ENCODE measurements at regions not wholly inside any gene's neighbourhood (a gene's known extent, or its start where the extent isn't known, plus 50 kb on each side); places are given as distances from the start of the nearest gene placed in this dataset.

DNA sequence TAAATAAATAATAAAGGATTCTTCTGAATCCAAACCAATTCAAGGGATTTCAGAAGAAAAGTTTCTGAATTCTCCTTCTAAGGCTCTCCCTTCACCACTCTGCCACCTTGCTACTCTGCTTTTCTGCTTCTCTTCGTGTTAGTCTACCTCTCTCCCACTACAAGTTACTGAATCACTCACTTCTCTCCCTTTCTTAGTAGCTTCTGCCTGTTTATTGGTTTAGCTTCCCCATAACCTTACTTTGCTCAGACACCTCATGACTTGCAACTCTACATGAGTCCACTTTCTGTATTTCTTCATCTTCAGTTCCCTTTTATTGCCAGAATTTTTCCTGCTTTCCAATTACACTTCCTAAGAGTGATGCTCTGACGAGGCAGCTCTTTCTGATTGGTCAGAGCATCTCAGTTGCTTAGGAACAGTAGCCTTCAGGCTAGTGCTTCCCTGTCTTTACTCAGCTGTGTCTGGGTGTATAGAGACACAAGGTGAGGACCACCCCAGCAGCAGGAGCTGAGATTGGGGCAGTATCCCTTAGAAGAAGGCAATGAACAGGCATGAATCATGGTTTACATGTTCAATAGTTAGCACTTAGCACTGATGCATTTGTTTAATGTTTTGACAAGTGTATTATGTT is 144.6 kb downstream of the SLC30A10 start:
- H3K27ac ChIP-seq (ENCODE audit: low read depth in 1 of 2, low read length in 2 of 2), result no peak overlapping the region
- WGBS, result 67% methylated on average over 2 of the region's 2 CpGs
- DNase-seq (ENCODE audit: low spot score), result no peak

DNA sequence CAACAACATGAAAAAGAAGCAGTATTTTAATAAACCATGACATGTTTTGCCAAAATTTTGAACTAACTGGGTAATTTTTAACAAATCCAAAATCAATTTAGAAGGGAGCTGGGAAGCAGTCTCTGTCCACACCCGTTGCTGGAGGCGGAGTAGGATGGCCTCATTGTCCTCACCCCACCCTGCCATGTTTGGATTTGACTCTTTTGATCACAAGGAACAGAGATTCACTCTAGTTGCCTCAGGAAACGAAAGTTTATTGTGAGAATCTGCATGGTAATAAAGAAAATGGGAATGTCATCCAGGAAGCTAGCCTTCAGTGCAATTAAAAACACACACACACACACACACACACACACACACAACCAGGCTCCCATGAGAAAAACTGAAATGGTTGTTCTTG is 145.4 kb downstream of the SLC30A10 start:
- TF ChIP-seq, protein P1, sequence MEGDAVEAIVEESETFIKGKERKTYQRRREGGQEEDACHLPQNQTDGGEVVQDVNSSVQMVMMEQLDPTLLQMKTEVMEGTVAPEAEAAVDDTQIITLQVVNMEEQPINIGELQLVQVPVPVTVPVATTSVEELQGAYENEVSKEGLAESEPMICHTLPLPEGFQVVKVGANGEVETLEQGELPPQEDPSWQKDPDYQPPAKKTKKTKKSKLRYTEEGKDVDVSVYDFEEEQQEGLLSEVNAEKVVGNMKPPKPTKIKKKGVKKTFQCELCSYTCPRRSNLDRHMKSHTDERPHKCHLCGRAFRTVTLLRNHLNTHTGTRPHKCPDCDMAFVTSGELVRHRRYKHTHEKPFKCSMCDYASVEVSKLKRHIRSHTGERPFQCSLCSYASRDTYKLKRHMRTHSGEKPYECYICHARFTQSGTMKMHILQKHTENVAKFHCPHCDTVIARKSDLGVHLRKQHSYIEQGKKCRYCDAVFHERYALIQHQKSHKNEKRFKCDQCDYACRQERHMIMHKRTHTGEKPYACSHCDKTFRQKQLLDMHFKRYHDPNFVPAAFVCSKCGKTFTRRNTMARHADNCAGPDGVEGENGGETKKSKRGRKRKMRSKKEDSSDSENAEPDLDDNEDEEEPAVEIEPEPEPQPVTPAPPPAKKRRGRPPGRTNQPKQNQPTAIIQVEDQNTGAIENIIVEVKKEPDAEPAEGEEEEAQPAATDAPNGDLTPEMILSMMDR (IDR thresholded peaks at IDR 0.05; ENCODE audit: low read depth, low read length, missing input control), result no peak
- no peak for TF ChIP-seq YY1 (IDR thresholded peaks at IDR 0.05)
- TF ChIP-seq HNF4A (conservative IDR thresholded peaks at IDR 0.05), result no peak
- no peak for TF ChIP-seq GABPA (IDR thresholded peaks at IDR 0.05 in 1 of 2, conservative IDR thresholded peaks at IDR 0.05 in 1 of 2)
- no peak for TF ChIP-seq NR2F2 (IDR thresholded peaks at IDR 0.05)
- TF ChIP-seq, protein P2, sequence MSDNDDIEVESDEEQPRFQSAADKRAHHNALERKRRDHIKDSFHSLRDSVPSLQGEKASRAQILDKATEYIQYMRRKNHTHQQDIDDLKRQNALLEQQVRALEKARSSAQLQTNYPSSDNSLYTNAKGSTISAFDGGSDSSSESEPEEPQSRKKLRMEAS (IDR thresholded peaks at IDR 0.05), result no peak
- TF ChIP-seq, protein P3, sequence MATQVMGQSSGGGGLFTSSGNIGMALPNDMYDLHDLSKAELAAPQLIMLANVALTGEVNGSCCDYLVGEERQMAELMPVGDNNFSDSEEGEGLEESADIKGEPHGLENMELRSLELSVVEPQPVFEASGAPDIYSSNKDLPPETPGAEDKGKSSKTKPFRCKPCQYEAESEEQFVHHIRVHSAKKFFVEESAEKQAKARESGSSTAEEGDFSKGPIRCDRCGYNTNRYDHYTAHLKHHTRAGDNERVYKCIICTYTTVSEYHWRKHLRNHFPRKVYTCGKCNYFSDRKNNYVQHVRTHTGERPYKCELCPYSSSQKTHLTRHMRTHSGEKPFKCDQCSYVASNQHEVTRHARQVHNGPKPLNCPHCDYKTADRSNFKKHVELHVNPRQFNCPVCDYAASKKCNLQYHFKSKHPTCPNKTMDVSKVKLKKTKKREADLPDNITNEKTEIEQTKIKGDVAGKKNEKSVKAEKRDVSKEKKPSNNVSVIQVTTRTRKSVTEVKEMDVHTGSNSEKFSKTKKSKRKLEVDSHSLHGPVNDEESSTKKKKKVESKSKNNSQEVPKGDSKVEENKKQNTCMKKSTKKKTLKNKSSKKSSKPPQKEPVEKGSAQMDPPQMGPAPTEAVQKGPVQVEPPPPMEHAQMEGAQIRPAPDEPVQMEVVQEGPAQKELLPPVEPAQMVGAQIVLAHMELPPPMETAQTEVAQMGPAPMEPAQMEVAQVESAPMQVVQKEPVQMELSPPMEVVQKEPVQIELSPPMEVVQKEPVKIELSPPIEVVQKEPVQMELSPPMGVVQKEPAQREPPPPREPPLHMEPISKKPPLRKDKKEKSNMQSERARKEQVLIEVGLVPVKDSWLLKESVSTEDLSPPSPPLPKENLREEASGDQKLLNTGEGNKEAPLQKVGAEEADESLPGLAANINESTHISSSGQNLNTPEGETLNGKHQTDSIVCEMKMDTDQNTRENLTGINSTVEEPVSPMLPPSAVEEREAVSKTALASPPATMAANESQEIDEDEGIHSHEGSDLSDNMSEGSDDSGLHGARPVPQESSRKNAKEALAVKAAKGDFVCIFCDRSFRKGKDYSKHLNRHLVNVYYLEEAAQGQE (IDR thresholded peaks at IDR 0.05), result no peak
- no peak for TF ChIP-seq RAD21 (IDR thresholded peaks at IDR 0.05)
- TF ChIP-seq FOXA2 (IDR thresholded peaks at IDR 0.05), result no peak
- TF ChIP-seq, protein P4, sequence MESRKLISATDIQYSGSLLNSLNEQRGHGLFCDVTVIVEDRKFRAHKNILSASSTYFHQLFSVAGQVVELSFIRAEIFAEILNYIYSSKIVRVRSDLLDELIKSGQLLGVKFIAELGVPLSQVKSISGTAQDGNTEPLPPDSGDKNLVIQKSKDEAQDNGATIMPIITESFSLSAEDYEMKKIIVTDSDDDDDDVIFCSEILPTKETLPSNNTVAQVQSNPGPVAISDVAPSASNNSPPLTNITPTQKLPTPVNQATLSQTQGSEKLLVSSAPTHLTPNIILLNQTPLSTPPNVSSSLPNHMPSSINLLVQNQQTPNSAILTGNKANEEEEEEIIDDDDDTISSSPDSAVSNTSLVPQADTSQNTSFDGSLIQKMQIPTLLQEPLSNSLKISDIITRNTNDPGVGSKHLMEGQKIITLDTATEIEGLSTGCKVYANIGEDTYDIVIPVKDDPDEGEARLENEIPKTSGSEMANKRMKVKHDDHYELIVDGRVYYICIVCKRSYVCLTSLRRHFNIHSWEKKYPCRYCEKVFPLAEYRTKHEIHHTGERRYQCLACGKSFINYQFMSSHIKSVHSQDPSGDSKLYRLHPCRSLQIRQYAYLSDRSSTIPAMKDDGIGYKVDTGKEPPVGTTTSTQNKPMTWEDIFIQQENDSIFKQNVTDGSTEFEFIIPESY (IDR thresholded peaks at IDR 0.05), result no peak
- TF ChIP-seq SP1 (IDR thresholded peaks at IDR 0.05), result no peak
- TF ChIP-seq FOXA1 (IDR thresholded peaks at IDR 0.05), result no peak
- no peak for TF ChIP-seq JUND (IDR thresholded peaks at IDR 0.05)
- no peak for TF ChIP-seq EGR1 (IDR thresholded peaks at IDR 0.05; ENCODE audit: low read depth in 2 of 2)
- no peak for TF ChIP-seq RXRA (IDR thresholded peaks at IDR 0.05)
- no peak for TF ChIP-seq HNF4G (IDR thresholded peaks at IDR 0.05)
- TF ChIP-seq, protein P5, sequence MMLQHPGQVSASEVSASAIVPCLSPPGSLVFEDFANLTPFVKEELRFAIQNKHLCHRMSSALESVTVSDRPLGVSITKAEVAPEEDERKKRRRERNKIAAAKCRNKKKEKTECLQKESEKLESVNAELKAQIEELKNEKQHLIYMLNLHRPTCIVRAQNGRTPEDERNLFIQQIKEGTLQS (IDR thresholded peaks at IDR 0.05), result no peak
- no peak for TF ChIP-seq TAF1 (conservative IDR thresholded peaks at IDR 0.05)
- no peaks in the 10 kb centered on the region for H3K9me3 ChIP-seq (ENCODE audit: control insufficient read depth in 4 of 4, low read length in 3 of 4)
- no peaks in the 10 kb centered on the region for H3K36me3 ChIP-seq (ENCODE audit: control insufficient read depth in 4 of 4, insufficient read depth in 3 of 4, low read depth in 1 of 4, low read length in 3 of 4)
- WGBS, result 24% methylated on average over 3 of the region's 3 CpGs
- no peak for DNase-seq (ENCODE audit: low spot score)
- H3K27ac ChIP-seq (ENCODE audit: low read depth in 1 of 2, low read length in 2 of 2), result no peak overlapping the region
- no peaks in the 10 kb centered on the region for H3K27me3 ChIP-seq (ENCODE audit: control insufficient read depth in 4 of 4, insufficient read depth in 4 of 4, low read length in 3 of 4)
- no peak overlapping the region for H3K4me3 ChIP-seq (ENCODE audit: low read depth in 1 of 3, low read length in 3 of 3)
- H3K4me1 ChIP-seq (ENCODE audit: control insufficient read depth in 4 of 4, insufficient read depth in 4 of 4, low read length in 3 of 4), result peaks cover 0 to 6% (median 0%) of the 10 kb centered on the region in 4 donors
- H3K9ac ChIP-seq (ENCODE audit: low read depth in 1 of 2, low read length in 2 of 2), result no peak overlapping the region

More for the DNA sequence above, 144.6 kb downstream of the SLC30A10 start:
- Histone ChIP-seq H3K4me3 (ENCODE audit: low read depth in 1 of 3, low read length in 3 of 3) (no peak overlapping the region), H3K36me3 (ENCODE audit: control insufficient read depth in 4 of 4, insufficient read depth in 3 of 4, low read depth in 1 of 4, low read length in 3 of 4) (no peaks in the 10 kb centered on the region), H3K9ac (ENCODE audit: low read depth in 1 of 2, low read length in 2 of 2) (no peak overlapping the region), H3K4me1 (ENCODE audit: control insufficient read depth in 4 of 4, insufficient read depth in 4 of 4, low read length in 3 of 4) (peaks cover 0 to 6% (median 0%) of the 10 kb centered on the region in 4 donors), H3K27me3 (ENCODE audit: control insufficient read depth in 4 of 4, insufficient read depth in 4 of 4, low read length in 3 of 4) (no peaks in the 10 kb centered on the region), H3K9me3 (ENCODE audit: control insufficient read depth in 4 of 4, low read length in 3 of 4) (peaks cover 0 to 2% (median 0%) of the 10 kb centered on the region in 4 donors)
- TF ChIP-seq GABPA (IDR thresholded peaks at IDR 0.05 in 1 of 2, conservative IDR thresholded peaks at IDR 0.05 in 1 of 2), result no peak
- TF ChIP-seq, protein P1 (IDR thresholded peaks at IDR 0.05; ENCODE audit: low read depth, low read length, missing input control), result no peak
- TF ChIP-seq EGR1 (IDR thresholded peaks at IDR 0.05; ENCODE audit: low read depth in 2 of 2), result no peak
- TF ChIP-seq, protein P2 (IDR thresholded peaks at IDR 0.05), result no peak
- TF ChIP-seq RXRA (IDR thresholded peaks at IDR 0.05), result no peak
